Neuronal stem cell (in vitro differentiated cells): ENCODE measurements at regions not wholly inside any gene's neighbourhood (a gene's known extent, or its start where the extent isn't known, plus 50 kb on each side); places are given as distances from the start of the nearest gene placed in this dataset.
A peak's percentile ranks its signal among the peaks of the same experiment; 100 is the strongest.

Experiments used
- DNase-seq: peaks from one replicate; pipeline ENCODE4 v3.0.0-alpha.2; 2013; ENCODE audit warnings: low spot score
- H2AFZ ChIP-seq: one replicate; pipeline ENCODE4 v1.6.1; 2013; ENCODE audit warnings: mild to moderate bottlenecking, low read length, inconsistent platforms
- H2AK5ac ChIP-seq: 2 replicates; pipeline ENCODE4 v1.6.1; 2013; ENCODE audit warnings: low read depth, mild to moderate bottlenecking, inconsistent platforms, low read length, moderate library complexity, mixed read lengths
- H2BK120ac ChIP-seq: 2 replicates; pipeline ENCODE4 v1.6.1; 2013; ENCODE audit warnings: low read depth, mild to moderate bottlenecking, inconsistent platforms, low read length, moderate library complexity, mixed read lengths
- H2BK12ac ChIP-seq: one replicate; pipeline ENCODE4 v1.6.1; 2013; ENCODE audit warnings: low read length, inconsistent platforms
- H2BK15ac ChIP-seq: 2 replicates; pipeline ENCODE4 v1.6.1; 2013; ENCODE audit warnings: mild to moderate bottlenecking, low read length, inconsistent platforms, mixed read lengths
- H2BK5ac ChIP-seq: one replicate; pipeline ENCODE4 v1.6.1; 2013; ENCODE audit warnings: inconsistent platforms, mild to moderate bottlenecking, low read length, moderate library complexity
- H3K14ac ChIP-seq: one replicate; pipeline ENCODE4 v1.6.1; 2013; ENCODE audit warnings: low read length, inconsistent platforms
- H3K18ac ChIP-seq: 2 replicates; pipeline ENCODE4 v1.6.1; 2013; ENCODE audit warnings: low read length, inconsistent platforms
- H3K23ac ChIP-seq: 2 replicates; pipeline ENCODE4 v1.6.1; 2013; ENCODE audit warnings: low read depth, mild to moderate bottlenecking, mixed read lengths, low read length, inconsistent platforms; ENCODE audit not compliant: poor library complexity
- H3K27ac ChIP-seq: replicated peaks from 3 replicates; pipeline ENCODE4 v1.5.1; 2013; ENCODE audit warnings: low read length, inconsistent platforms
- H3K27me3 ChIP-seq, 3 experiments: 2 replicates each; pipeline ENCODE4 v1.6.1; 2013; ENCODE audit warnings: low read length in 3 of 3, mild to moderate bottlenecking in 2 of 3, inconsistent platforms in 1 of 3, low read depth in 1 of 3, mixed read lengths in 1 of 3, moderate library complexity in 1 of 3; ENCODE audit not compliant: control insufficient read depth in 3 of 3, insufficient read depth in 3 of 3
- H3K36me3 ChIP-seq, 2 donors: replicated peaks in 1 of 2; 2 replicates each; pipeline ENCODE4 v1.6.1; 2013; ENCODE audit warnings: low read length in 2 of 2; ENCODE audit not compliant: control insufficient read depth in 2 of 2, insufficient read depth in 2 of 2
- H3K4ac ChIP-seq: 2 replicates; pipeline ENCODE4 v1.6.1; 2013; ENCODE audit warnings: inconsistent platforms, mild to moderate bottlenecking, low read length, moderate library complexity
- H3K4me1 ChIP-seq, 2 donors: 1 replicate in 1 of 2; 2 replicates in 1 of 2; pipeline ENCODE4 v1.6.1; 2013; ENCODE audit warnings: low read length in 2 of 2, low read depth in 1 of 2; ENCODE audit not compliant: control insufficient read depth in 2 of 2, insufficient read depth in 1 of 2
- H3K4me2 ChIP-seq: one replicate; pipeline ENCODE4 v1.6.1; 2013; ENCODE audit warnings: mild to moderate bottlenecking, low read length, inconsistent platforms; ENCODE audit not compliant: insufficient read depth, poor library complexity, severe bottlenecking
- H3K4me3 ChIP-seq, 2 donors: 2 replicates each; pipeline ENCODE4 v1.5.1; 2013; ENCODE audit warnings: low read length in 2 of 2, mild to moderate bottlenecking in 2 of 2, inconsistent platforms in 1 of 2, moderate library complexity in 1 of 2
- H3K79me1 ChIP-seq: one replicate; pipeline ENCODE4 v1.6.1; 2013; ENCODE audit warnings: low read depth, mild to moderate bottlenecking, inconsistent platforms, low read length, moderate library complexity
- H3K9ac ChIP-seq: one replicate; pipeline ENCODE4 v1.6.1; 2013; ENCODE audit warnings: mild to moderate bottlenecking, low read depth, low read length, inconsistent platforms; ENCODE audit not compliant: poor library complexity
- H3K9me3 ChIP-seq, 2 donors: replicated peaks in 1 of 2; 2 replicates each; pipeline versions ENCODE3 to v1.6.1; 2013; ENCODE audit warnings: low read length in 2 of 2, mild to moderate bottlenecking in 2 of 2, inconsistent platforms in 1 of 2, low read depth in 1 of 2, mixed read lengths in 1 of 2, moderate library complexity in 1 of 2; ENCODE audit not compliant: control insufficient read depth in 2 of 2, insufficient read depth in 1 of 2
- H4K8ac ChIP-seq: one replicate; pipeline ENCODE4 v1.6.1; 2013; ENCODE audit warnings: low read depth, mild to moderate bottlenecking, inconsistent platforms, low read length, moderate library complexity
- H4K91ac ChIP-seq: one replicate; pipeline ENCODE4 v1.6.1; 2013; ENCODE audit warnings: low read length, low read depth, mild to moderate bottlenecking, inconsistent platforms; ENCODE audit not compliant: poor library complexity
- WGBS, 2 donors: extraction: QIAGEN DNeasy Blood & Tissue Kit; methylation state at CpG; one replicate each; pipeline ENCODE4 v1.1.7; 2013; ENCODE audit warnings: missing lambda C conversion rate in 2 of 2, mixed read lengths in 1 of 2; ENCODE audit not compliant: insufficient read length in 2 of 2, insufficient replicate concordance in 1 of 2; ENCODE audit errors: extremely low coverage in 2 of 2; 5-methylcytosine and 5-hydroxymethylcytosine counted together

GRCh38 chr12:17595111-17595510 lies 494.9 kb downstream of the RERGL start:
- Histone ChIP-seq H2BK120ac (no peak overlapping the region), H3K23ac (no peak overlapping the region), H2AK5ac (no peak overlapping the region), H3K36me3 (no peaks in the 10 kb centered on the region), H2AFZ (no peak overlapping the region), H3K4ac (no peak overlapping the region), H4K91ac (no peak overlapping the region), H3K4me3 (no peak overlapping the region), H3K14ac (no peak overlapping the region), H3K4me2 (no peak overlapping the region), H4K8ac (no peak overlapping the region), H2BK5ac (no peak overlapping the region), H3K27me3 (no peaks in the 10 kb centered on the region), H3K4me1 (no peaks in the 10 kb centered on the region), H3K18ac (no peak overlapping the region), H3K9me3 (no peaks in the 10 kb centered on the region), H3K79me1 (no peaks in the 10 kb centered on the region), H3K9ac (no peak overlapping the region), H2BK15ac (no peak overlapping the region), H3K27ac (no peak overlapping the region), H2BK12ac (no peak overlapping the region)
- DNase-seq: no peak
- WGBS, 2 donors: no CpG with 5 or more reads among the region's 3 CpGs

GRCh38 chr12:17593715-17594406 lies 496.1 kb downstream of the RERGL start:
- Histone ChIP-seq H3K79me1 (no peaks in the 10 kb centered on the region), H3K27ac (no peak overlapping the region), H3K9ac (no peak overlapping the region), H3K23ac (no peak overlapping the region), H3K4me3 (no peak overlapping the region), H3K4me1 (no peaks in the 10 kb centered on the region), H2BK15ac (no peak overlapping the region), H3K4ac (no peak overlapping the region), H3K14ac (no peak overlapping the region), H2BK5ac (no peak overlapping the region), H3K27me3 (no peaks in the 10 kb centered on the region), H2BK120ac (no peak overlapping the region), H3K9me3 (no peaks in the 10 kb centered on the region), H2AK5ac (no peak overlapping the region), H2AFZ (no peak overlapping the region), H4K8ac (no peak overlapping the region), H3K4me2 (no peak overlapping the region), H4K91ac (no peak overlapping the region), H3K18ac (no peak overlapping the region), H3K36me3 (no peaks in the 10 kb centered on the region), H2BK12ac (no peak overlapping the region)
- no peak for DNase-seq
- WGBS, 2 donors: no CpG with 5 or more reads among the region's 2 CpGs

GRCh38 chr12:17592472-17592871 lies 497.5 kb downstream of the RERGL start:
- Histone ChIP-seq H2AFZ (no peak overlapping the region), H4K91ac (no peak overlapping the region), H2BK120ac (no peak overlapping the region), H3K14ac (no peak overlapping the region), H4K8ac (no peak overlapping the region), H3K9me3 (no peaks in the 10 kb centered on the region), H3K9ac (no peak overlapping the region), H3K36me3 (no peaks in the 10 kb centered on the region), H3K23ac (no peak overlapping the region), H3K79me1 (no peaks in the 10 kb centered on the region), H3K4me1 (no peaks in the 10 kb centered on the region), H3K4me3 (no peak overlapping the region), H2AK5ac (no peak overlapping the region), H2BK5ac (no peak overlapping the region), H3K4me2 (no peak overlapping the region), H2BK15ac (no peak overlapping the region), H3K4ac (no peak overlapping the region), H2BK12ac (no peak overlapping the region), H3K27ac (no peak overlapping the region), H3K27me3 (no peaks in the 10 kb centered on the region), H3K18ac (no peak overlapping the region)
- no CpG with 5 or more reads among the region's 4 CpGs for WGBS, 2 donors
- DNase-seq: no peak

GRCh38 chr12:17591005-17591681 lies 498.9 kb downstream of the RERGL start:
- peak overlapping the region; percentile 26 for H2AFZ ChIP-seq
- H3K9ac ChIP-seq: no peak overlapping the region
- no peak for DNase-seq
- H3K79me1 ChIP-seq: no peaks in the 10 kb centered on the region
- no peak overlapping the region for H2BK5ac ChIP-seq
- H3K9me3 ChIP-seq: no peaks in the 10 kb centered on the region
- H2AK5ac ChIP-seq: no peak overlapping the region
- no peak overlapping the region for H3K18ac ChIP-seq
- H3K4me3 ChIP-seq: no peak overlapping the region
- no peak overlapping the region for H3K4me2 ChIP-seq
- H2BK120ac ChIP-seq: no peak overlapping the region
- H3K14ac ChIP-seq: no peak overlapping the region
- H3K27ac ChIP-seq: no peak overlapping the region
- no peak overlapping the region for H2BK12ac ChIP-seq
- H3K23ac ChIP-seq: no peak overlapping the region
- H3K4me1 ChIP-seq: no peaks in the 10 kb centered on the region
- no peaks in the 10 kb centered on the region for H3K27me3 ChIP-seq
- no peak overlapping the region for H3K4ac ChIP-seq
- H2BK15ac ChIP-seq: no peak overlapping the region
- H4K91ac ChIP-seq: no peak overlapping the region
- no peaks in the 10 kb centered on the region for H3K36me3 ChIP-seq
- no CpG with 5 or more reads among the region's 4 CpGs for WGBS, 2 donors
- H4K8ac ChIP-seq: no peak overlapping the region
